ENCODE measurements at regions not wholly inside any gene's neighbourhood (a gene's known extent, or its start where the extent isn't known, plus 50 kb on each side); places are given as distances from the start of the nearest gene placed in this dataset.

GRCh38 chr2:217149087-217149660 lies 289.3 kb upstream of the TNP1 start:
- DNase-seq: no peak

- DNase-seq: no peak
Observed at GRCh38 chr2:217147818-217148217, 288.0 kb upstream of the TNP1 start.

DNA sequence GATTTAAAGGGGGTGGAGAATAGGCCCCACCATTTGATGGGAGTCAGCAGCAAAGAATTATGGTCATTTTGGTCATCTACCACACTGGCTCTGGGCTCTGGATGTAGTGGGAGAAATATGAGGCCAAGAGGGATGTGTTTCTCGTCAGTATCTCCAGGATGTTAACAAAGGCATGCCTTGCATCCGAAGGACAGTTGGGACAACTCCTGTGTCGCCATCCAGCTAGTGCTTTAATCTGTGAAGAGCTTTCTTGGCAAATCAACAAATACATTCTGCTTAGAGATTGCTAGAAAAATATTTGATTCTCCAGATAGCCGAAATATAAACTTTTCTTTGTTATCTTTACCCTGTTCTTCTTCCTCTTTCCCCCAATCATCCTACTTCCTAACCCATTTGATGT lies 287.1 kb upstream of the TNP1 start:
- DNase-seq: no peak

GRCh38 chr2:217142649-217143266 lies 282.9 kb upstream of the TNP1 start:
- peak; percentile 29 for DNase-seq

GRCh38 chr2:217138284-217138683 lies 278.4 kb upstream of the TNP1 start:
- no peak for DNase-seq

DNA sequence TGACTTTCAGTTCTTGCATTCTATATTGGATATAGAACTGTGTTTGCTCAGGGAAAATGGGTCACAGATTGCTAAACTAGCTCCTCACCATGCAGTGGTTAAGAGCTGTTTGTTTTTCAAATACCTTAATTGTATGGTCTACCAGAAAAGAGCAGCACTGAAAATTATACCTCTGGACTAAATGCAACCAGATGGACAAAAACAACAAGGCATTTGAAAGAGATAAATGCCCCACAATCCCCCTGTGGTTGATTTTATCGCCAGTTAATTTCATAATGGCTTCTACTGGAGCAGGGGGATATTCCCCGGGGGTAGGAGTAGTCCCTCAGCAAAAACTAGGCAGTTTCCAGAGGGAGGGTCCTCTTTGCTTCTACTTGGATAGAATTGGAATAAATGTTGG lies 267.9 kb upstream of the TNP1 start:
- DNase-seq: no peak

DNA sequence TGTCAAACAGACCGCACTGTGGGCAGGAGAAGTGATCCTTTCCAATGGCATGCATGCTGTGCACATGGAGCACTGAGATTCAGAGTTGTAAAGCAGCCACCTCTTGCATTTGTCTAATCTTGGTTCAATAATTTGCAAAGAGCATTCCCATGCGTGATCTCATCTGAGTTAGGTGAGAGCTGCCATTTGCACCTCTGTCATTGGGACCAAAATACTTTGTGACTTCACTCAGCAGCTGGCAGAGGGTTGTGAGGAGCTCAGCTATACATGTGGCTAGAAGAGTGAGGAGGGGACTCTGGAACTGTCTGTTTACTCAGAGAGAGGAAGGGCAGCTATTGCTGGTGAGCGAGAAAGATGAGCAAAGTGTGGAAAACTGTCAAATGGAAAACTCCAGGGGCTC lies 265.1 kb upstream of the TNP1 start:
- DNase-seq: no peak

DNA sequence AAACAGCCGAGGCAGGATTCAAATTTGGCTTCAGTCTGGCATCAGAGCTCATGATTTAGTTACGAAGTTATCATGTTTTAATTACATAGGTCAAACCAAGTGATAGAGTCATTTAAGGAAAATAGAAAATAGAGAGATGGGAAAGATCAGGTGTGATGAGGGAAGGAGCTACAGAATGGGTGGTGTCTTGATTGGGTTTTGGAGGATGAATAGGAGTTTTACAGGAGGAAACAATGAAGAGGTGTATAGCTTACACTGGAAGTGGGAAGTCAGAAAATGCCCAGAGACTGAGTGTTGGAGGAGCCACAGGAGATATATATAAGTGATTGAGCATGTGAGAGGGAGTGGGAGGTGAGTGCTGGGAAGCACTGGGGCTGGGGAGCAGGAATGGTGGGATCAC lies 264.2 kb upstream of the TNP1 start:
- DNase-seq: no peak

- no peak for DNase-seq
Observed at GRCh38 chr2:217121565-217121964, 261.7 kb upstream of the TNP1 start.

DNA sequence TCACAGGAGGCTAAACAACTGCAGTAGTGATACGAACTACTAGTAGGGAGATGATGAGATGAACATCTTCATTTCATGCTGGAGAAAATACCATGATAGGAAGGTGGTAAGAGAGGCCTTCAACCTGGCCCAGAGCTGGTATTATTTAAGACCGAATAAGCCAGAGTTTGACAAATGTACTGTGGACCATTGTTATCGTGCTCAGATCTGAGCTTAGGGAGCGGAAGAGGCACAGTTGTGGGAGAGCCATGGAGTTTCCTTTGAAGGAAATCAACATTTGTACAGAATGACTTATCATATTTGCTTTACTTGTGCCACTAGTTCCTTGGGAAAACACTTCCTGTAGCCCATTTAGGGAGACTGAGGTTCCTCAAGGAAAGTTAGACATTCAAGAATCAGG lies 260.6 kb upstream of the TNP1 start:
- DNase-seq: no peak

DNA sequence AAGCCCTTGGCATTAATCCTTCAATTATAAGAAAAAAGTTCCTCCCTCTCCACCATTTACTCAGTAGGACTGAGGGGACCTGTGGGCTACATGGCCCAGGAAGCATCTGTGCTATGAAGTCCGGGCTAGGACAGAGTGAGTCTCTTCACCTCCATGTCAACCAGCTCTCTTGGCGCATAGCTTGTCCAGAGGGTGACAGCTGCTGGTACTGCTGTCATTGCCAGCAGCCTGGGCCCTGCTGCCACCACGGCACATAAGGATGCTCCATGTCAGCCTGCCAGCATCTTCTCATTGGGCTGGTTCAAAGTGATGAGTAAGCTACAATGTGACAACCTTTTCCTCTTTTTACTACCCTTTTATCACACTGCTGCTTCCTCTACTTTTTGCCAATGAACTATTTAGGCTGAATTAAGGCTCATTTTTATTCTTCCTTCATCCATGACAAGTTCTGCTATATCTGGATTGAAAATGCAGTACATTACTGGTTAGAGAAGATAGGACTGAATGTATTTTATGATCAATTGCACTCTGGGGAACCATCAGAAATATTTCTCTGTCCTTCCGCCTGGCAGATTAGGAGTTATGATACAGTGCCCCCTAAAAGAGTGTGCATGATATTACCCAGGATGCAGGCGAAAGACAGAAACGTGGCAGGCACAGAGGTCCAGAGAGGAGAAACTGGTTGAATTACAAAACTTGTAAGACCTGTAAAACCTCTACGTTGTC lies 258.9 kb upstream of the TNP1 start:
- no peak for DNase-seq

DNA sequence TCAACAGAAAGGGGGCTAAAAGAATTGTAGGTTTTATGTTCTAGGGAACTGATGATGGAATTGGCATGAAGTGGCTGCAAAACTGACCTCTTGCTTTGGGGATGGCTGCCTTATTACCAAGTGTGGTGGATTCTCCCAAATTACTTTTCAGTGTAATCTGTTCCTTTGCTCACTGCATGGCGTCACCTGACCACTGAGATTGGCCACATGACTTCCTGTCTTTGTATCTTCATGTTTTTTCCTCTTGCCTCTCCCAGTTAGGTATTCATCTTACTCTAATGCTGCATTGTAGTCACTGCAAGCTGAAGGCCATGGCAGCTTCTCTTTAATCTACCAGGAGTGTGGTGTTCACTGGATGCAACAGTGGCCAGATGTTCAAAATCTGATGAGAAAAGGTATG lies 257.7 kb upstream of the TNP1 start:
- DNase-seq: no peak

- DNase-seq: no peak
Observed at GRCh38 chr2:217116610-217117009, 256.7 kb upstream of the TNP1 start.

DNA sequence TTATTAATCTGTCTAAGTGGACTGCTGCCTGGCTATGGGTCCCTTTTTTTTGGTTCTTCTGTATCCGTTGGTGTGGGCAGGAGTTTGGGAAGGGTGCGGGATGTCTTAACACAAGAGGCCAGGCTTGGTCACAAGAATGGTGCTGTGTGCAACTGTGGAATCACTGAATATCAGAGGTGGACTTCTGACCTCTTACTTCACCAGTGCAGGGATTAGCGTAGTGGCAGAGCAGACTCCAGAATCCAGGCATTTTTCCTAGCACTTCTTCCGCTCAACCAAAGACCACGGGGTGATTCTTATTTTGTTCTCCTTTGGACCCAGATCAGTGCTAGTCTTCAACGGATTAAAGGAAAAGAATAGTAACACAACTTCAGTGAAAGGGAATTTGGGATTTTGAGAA lies 254.3 kb upstream of the TNP1 start:
- DNase-seq: no peak

GRCh38 chr2:217113491-217113890 lies 253.6 kb upstream of the TNP1 start:
- DNase-seq: no peak

- no peak for DNase-seq
Observed at GRCh38 chr2:217110550-217110949, 250.7 kb upstream of the TNP1 start.

- no peak for DNase-seq
Observed at GRCh38 chr2:217108575-217109027, 248.7 kb upstream of the TNP1 start.

GRCh38 chr2:217108086-217108485 lies 248.2 kb upstream of the TNP1 start:
- DNase-seq: no peak

- no peak for DNase-seq
Observed at GRCh38 chr2:217107480-217107879, 247.6 kb upstream of the TNP1 start.

DNA sequence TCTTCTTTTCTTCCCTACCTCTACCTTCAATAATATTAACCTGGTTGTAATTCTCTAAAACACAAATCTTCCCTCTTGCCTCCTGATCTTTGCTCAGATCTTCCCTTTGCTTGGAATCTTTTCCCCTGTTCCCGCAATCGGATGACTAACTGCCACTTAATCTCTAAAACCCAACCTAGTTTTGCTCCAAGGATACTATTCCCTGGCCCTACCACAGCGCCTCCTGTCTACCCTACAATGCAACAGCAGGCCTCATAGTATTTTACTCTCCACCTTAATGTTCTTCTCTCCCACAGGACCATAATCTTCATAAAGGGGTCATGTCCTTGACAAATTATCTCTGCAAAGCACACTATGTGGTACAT lies 246.8 kb upstream of the TNP1 start:
- DNase-seq: no peak

GRCh38 chr2:217105733-217106649 lies 246.1 kb upstream of the TNP1 start:
- peak; percentile 71 for DNase-seq

GRCh38 chr2:217103752-217104545 lies 244.1 kb upstream of the TNP1 start:
- DNase-seq: no peak

DNA sequence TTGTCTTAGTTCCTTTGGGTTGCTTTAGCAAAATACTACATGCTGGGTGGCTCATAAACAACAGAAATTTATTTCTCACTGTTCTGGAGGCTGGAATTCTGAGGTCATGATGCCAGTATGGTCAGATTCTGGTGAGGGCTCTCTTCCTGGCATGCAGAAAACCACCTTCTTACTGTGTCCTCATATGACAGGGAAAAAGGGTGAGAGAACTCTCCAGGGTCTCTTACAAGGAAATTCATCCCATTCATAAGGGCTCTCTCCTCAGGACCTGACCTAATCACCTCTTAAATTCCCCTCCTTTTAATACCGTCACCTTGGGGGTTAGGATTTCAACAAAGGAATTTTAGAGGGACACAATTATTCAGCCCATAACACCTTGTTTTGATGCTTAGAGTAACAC lies 243.1 kb upstream of the TNP1 start:
- no peak for DNase-seq

All from activated CD4-positive, alpha-beta T cell treated with anti-CD3 and anti-CD28 coated beads, Interleukin-10, Interleukin-2, amounts not matched to agents 100 ng/mL and 50 ng/mL, durations not matched to agents 16 hours and 8 hours (primary cell).